ENCODE measurements at regions not wholly inside any gene's neighbourhood (a gene's known extent, or its start where the extent isn't known, plus 50 kb on each side); places are given as distances from the start of the nearest gene placed in this dataset.
"Not testable (repeated sequence)": the region's sequence is repeated elsewhere in the genome, so short reads cannot be mapped to it uniquely, and the experiment has no call there.

- DNase-seq (ENCODE audit: low spot score): no peak
Measured at GRCh38 chr5:27144456-27144855, 106.1 kb upstream of the CDH9 start.

GRCh38 chr5:27140831-27141230 lies 102.4 kb upstream of the CDH9 start:
- no peak for DNase-seq (ENCODE audit: low spot score)

GRCh38 chr5:27130587-27130986 lies 92.2 kb upstream of the CDH9 start:
- no peak for DNase-seq (ENCODE audit: low spot score)

GRCh38 chr5:27129926-27130325 lies 91.5 kb upstream of the CDH9 start:
- no peak for DNase-seq (ENCODE audit: low spot score)

GRCh38 chr5:27125856-27126255 lies 87.5 kb upstream of the CDH9 start:
- DNase-seq (ENCODE audit: low spot score): no peak

- DNase-seq (ENCODE audit: low spot score): no peak
Measured at GRCh38 chr5:27124590-27124989, 86.2 kb upstream of the CDH9 start.

GRCh38 chr5:27119736-27120321 lies 81.4 kb upstream of the CDH9 start:
- DNase-seq (ENCODE audit: low spot score): not testable (repeated sequence)

GRCh38 chr5:27103486-27103885 lies 65.1 kb upstream of the CDH9 start:
- no peak for DNase-seq (ENCODE audit: low spot score)

- DNase-seq (ENCODE audit: low spot score): not testable (repeated sequence)
Measured at GRCh38 chr5:27095761-27096160, 57.4 kb upstream of the CDH9 start.

- peak; percentile 65 for DNase-seq (ENCODE audit: low spot score)
Measured at GRCh38 chr5:27093279-27093678, 54.9 kb upstream of the CDH9 start.

- no peak for DNase-seq (ENCODE audit: low spot score)
Measured at GRCh38 chr5:27091858-27092257, 53.5 kb upstream of the CDH9 start.

- DNase-seq (ENCODE audit: low spot score): not testable (repeated sequence)
Measured at GRCh38 chr5:27088822-27089221, 50.4 kb upstream of the CDH9 start.

Data from cerebellar cortex (tissue), 1 donor.